Tibial nerve (tissue), 4 donors: ENCODE measurements at regions not wholly inside any gene's neighbourhood (a gene's known extent, or its start where the extent isn't known, plus 50 kb on each side); places are given as distances from the start of the nearest gene placed in this dataset.
A peak's percentile ranks its signal among the peaks of the same experiment; 100 is the strongest.

ENCODE experiments used
- DNase-seq, 2 donors: peaks; one replicate each; pipeline ENCODE4 v3.0.0-alpha.2; 2019; ENCODE audit warnings: low spot score in 2 of 2
- H3K27ac ChIP-seq, 4 donors: fragments of 200-600 bp; sonication (generic) in 3 of 4; one replicate each; pipeline ENCODE4 v1.5.1; 2017 to 2019; ENCODE audit warnings: mild to moderate bottlenecking in 1 of 4
- H3K27me3 ChIP-seq, 2 donors: fragments of 200-600 bp; sonication (generic) in 1 of 2; one replicate each; pipeline versions ENCODE4 v1.5.1 to v1.6.0; 2017 to 2019
- H3K36me3 ChIP-seq, 3 donors: fragments of 200-600 bp; sonication (generic); one replicate each; pipeline ENCODE4 v1.5.1; 2018 to 2019
- H3K4me1 ChIP-seq, 4 donors: fragments of 200-600 bp; sonication (generic) in 3 of 4; one replicate each; pipeline ENCODE4 v1.5.1; 2017 to 2019
- H3K4me3 ChIP-seq, 4 donors: fragments of 200-600 bp; sonication (generic) in 3 of 4; one replicate each; pipeline ENCODE4 v1.5.1; 2017 to 2019; ENCODE audit warnings: mild to moderate bottlenecking in 1 of 4, moderate library complexity in 1 of 4
- H3K9me3 ChIP-seq, 4 donors: fragments of 200-600 bp; sonication (generic) in 3 of 4; one replicate each; pipeline ENCODE4 v1.5.1; 2017 to 2019
- CTCF ChIP-seq, 5 experiments: fragments of 200-600 bp in 3 of 5; fragments of 450-650 bp in 2 of 5; sonication (generic) in 3 of 5; IDR thresholded peaks; one replicate each; pipeline ENCODE4 v1.5.1; 2016 to 2019; ENCODE audit warnings: antibody characterized with exemption in 5 of 5, mild to moderate bottlenecking in 3 of 5, moderate library complexity in 2 of 5
- EP300 ChIP-seq, 2 donors: sonication (generic); formaldehyde crosslinking; IDR thresholded peaks; one replicate each; pipeline ENCODE4 v1.6.1; 2017; ENCODE audit warnings: antibody characterized with exemption in 2 of 2, mild to moderate bottlenecking in 1 of 2
- POLR2A ChIP-seq, 2 donors: fragments of 450-650 bp; IDR thresholded peaks; one replicate each; pipeline ENCODE4 v1.6.1; 2017; ENCODE audit warnings: antibody characterized with exemption in 2 of 2, mild to moderate bottlenecking in 2 of 2, moderate library complexity in 2 of 2
- WGBS, 2 donors: methylation state at CpG; one replicate each; pipeline ENCODE4 v1.1.5; 2018; 5-methylcytosine and 5-hydroxymethylcytosine counted together

GRCh38 chr1:218536296-218536986, 191.3 kb downstream of the TGFB2 start:
- TF ChIP-seq POLR2A (IDR thresholded peaks at IDR 0.05), result no peak
- TF ChIP-seq EP300 (IDR thresholded peaks at IDR 0.05), result no peak
- no peaks in the 10 kb centered on the region for H3K27me3 ChIP-seq
- DNase-seq, result no peak
- H3K36me3 ChIP-seq, result no peaks in the 10 kb centered on the region
- H3K9me3 ChIP-seq, result no peaks in the 10 kb centered on the region
- H3K27ac ChIP-seq, result no peak overlapping the region
- no peaks in the 10 kb centered on the region for H3K4me1 ChIP-seq
- WGBS, 2 donors, result 49 to 59% methylated on average over 2 of the region's 2 CpGs
- H3K4me3 ChIP-seq, result no peak overlapping the region

GRCh38 chr1:218537122-218537913, 192.2 kb downstream of the TGFB2 start:
- no peaks in the 10 kb centered on the region for H3K4me1 ChIP-seq
- no peaks in the 10 kb centered on the region for H3K27me3 ChIP-seq
- H3K9me3 ChIP-seq, result no peaks in the 10 kb centered on the region
- no peak overlapping the region for H3K4me3 ChIP-seq
- peak overlapping the region in 1 of 4 donors; percentile 37 for H3K27ac ChIP-seq
- DNase-seq, result no peak
- TF ChIP-seq POLR2A (IDR thresholded peaks at IDR 0.05) (no peak), EP300 (IDR thresholded peaks at IDR 0.05) (no peak), CTCF (IDR thresholded peaks at IDR 0.05) (no peak)
- H3K36me3 ChIP-seq, result no peaks in the 10 kb centered on the region
- WGBS, 2 donors, result 64 to 70% methylated on average over 6 of the region's 6 CpGs

- Histone ChIP-seq H3K4me1 (no peaks in the 10 kb centered on the region), H3K4me3 (no peak overlapping the region), H3K27ac (peak overlapping the region in 2 of 4 donors; percentile 28 to 37), H3K9me3 (no peaks in the 10 kb centered on the region), H3K36me3 (no peaks in the 10 kb centered on the region), H3K27me3 (no peaks in the 10 kb centered on the region)
- DNase-seq, result no peak
- WGBS, 2 donors, result 90 to 92% methylated on average over 2 of the region's 2 CpGs
- no peak for TF ChIP-seq CTCF (IDR thresholded peaks at IDR 0.05)
- TF ChIP-seq POLR2A (IDR thresholded peaks at IDR 0.05), result no peak
- no peak for TF ChIP-seq EP300 (IDR thresholded peaks at IDR 0.05)
These were observed 193.2 kb downstream of the TGFB2 start for GRCh38 chr1:218538341-218538740.

- no peak for DNase-seq
- Histone ChIP-seq H3K9me3 (no peaks in the 10 kb centered on the region), H3K4me1 (no peaks in the 10 kb centered on the region), H3K4me3 (no peak overlapping the region), H3K27me3 (no peaks in the 10 kb centered on the region), H3K36me3 (no peaks in the 10 kb centered on the region), H3K27ac (no peak overlapping the region)
- no peak for TF ChIP-seq POLR2A (IDR thresholded peaks at IDR 0.05)
- no peak for TF ChIP-seq CTCF (IDR thresholded peaks at IDR 0.05)
- WGBS, 2 donors, result 98 to 100% methylated on average over 1 of the region's 1 CpG
These were observed 201.2 kb downstream of the TGFB2 start for GRCh38 chr1:218546314-218546713.

- Histone ChIP-seq H3K4me3 (no peak overlapping the region), H3K36me3 (no peaks in the 10 kb centered on the region), H3K9me3 (no peaks in the 10 kb centered on the region), H3K27ac (no peak overlapping the region), H3K27me3 (no peaks in the 10 kb centered on the region), H3K4me1 (no peaks in the 10 kb centered on the region)
- no peak for DNase-seq
- TF ChIP-seq POLR2A (IDR thresholded peaks at IDR 0.05) (no peak), CTCF (IDR thresholded peaks at IDR 0.05) (no peak), EP300 (IDR thresholded peaks at IDR 0.05) (no peak)
- 74 to 75% methylated on average over 9 to 10 of the region's 10 CpGs for WGBS, 2 donors
These were observed 203.0 kb downstream of the TGFB2 start for GRCh38 chr1:218547957-218548730.
